Esophagus squamous epithelium (tissue), 4 donors: ENCODE measurements at regions not wholly inside any gene's neighbourhood (a gene's known extent, or its start where the extent isn't known, plus 50 kb on each side); places are given as distances from the start of the nearest gene placed in this dataset.

Source experiments
- POLR2A ChIP-seq, 4 donors: fragments of 450-650 bp; IDR thresholded peaks; one replicate each; pipeline ENCODE4 v1.6.1; 2017; ENCODE audit warnings: antibody characterized with exemption in 4 of 4, mild to moderate bottlenecking in 4 of 4, moderate library complexity in 3 of 4
- TF ChIP-seq, protein P1 (sequence below), 6 experiments: fragments of 450-650 bp in 4 of 6; fragments of 200-600 bp in 2 of 6; sonication (generic) in 2 of 6; IDR thresholded peaks; one replicate each; pipeline ENCODE4 v1.5.1; 2016 to 2019; ENCODE audit warnings: antibody characterized with exemption in 6 of 6, mild to moderate bottlenecking in 4 of 6, moderate library complexity in 4 of 6

GRCh38 chr14:84520711-84521338 lies 1009.1 kb upstream of the FLRT2 start:
- TF ChIP-seq, protein P1, sequence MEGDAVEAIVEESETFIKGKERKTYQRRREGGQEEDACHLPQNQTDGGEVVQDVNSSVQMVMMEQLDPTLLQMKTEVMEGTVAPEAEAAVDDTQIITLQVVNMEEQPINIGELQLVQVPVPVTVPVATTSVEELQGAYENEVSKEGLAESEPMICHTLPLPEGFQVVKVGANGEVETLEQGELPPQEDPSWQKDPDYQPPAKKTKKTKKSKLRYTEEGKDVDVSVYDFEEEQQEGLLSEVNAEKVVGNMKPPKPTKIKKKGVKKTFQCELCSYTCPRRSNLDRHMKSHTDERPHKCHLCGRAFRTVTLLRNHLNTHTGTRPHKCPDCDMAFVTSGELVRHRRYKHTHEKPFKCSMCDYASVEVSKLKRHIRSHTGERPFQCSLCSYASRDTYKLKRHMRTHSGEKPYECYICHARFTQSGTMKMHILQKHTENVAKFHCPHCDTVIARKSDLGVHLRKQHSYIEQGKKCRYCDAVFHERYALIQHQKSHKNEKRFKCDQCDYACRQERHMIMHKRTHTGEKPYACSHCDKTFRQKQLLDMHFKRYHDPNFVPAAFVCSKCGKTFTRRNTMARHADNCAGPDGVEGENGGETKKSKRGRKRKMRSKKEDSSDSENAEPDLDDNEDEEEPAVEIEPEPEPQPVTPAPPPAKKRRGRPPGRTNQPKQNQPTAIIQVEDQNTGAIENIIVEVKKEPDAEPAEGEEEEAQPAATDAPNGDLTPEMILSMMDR (IDR thresholded peaks at IDR 0.05) = no peak
- TF ChIP-seq POLR2A (IDR thresholded peaks at IDR 0.05) = no peak
